Nucleus accumbens (tissue), 56 donors: ENCODE measurements at regions not wholly inside any gene's neighbourhood (a gene's known extent, or its start where the extent isn't known, plus 50 kb on each side); places are given as distances from the start of the nearest gene placed in this dataset.
A peak's percentile ranks its signal among the peaks of the same experiment; 100 is the strongest.

ENCODE experiments used
- DNase-seq, 56 donors: peaks; one replicate each; lab custom pipeline; 2025; lab: John Stamatoyannopoulos, UW

DNA sequence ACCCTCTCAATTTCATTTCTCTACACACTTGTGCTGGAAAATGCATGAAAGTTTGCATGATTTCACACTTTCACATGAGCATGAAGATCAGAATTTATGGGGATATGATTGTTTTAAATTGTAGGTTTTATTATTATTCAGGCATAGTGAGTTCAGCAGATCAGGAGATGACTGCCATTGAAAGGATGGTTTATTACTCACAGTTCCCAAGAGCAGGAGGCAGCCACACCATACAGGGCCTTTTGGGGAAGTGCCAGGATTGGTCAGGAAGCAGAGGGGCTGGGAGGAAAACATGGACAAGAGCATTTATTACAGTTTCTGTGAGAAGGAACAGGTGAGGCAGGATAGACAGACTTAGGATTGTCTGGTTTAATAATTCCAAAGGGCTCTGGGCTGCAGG, 114.6 kb upstream of the KCNJ15 start:
- no peak for DNase-seq

DNA sequence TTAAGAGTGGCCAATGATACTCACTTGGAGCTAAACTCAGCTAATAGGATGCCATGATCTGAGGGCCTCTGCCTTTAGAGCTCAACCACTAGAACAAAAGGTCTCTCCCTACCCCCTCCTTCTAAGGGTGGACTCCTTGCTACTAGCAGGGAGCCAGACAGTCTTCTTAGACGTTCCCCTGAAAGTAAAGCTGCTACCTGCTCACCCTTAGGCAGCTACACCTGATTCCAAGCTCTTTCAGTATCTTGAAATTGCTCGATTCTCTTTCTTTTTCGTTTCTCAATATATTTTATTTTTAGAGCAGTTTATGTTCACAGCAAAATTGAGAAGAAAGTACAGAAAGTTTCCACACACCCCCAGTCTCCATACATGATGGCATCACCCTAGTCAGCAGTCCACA, 112.6 kb upstream of the KCNJ15 start:
- no peak for DNase-seq

DNA sequence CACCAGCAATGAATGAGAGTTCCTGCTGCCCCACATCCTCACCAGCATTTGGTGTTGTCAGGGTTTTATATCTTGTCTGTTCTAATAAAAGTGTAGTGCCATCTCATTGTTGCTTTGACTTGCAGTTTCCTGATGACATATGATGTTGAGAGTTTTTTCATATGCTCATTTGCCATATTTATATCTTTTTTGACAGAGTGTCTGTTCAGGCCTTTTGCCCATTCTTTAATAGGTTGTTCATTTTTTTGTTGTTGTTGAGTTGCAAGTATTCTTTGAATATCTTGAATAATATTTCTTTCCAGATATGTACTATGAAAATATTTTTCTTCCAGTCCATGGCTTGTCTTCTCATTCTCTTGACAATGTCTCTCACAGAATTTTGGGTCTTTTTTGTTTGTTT, 111.7 kb upstream of the KCNJ15 start:
- no peak for DNase-seq

DNA sequence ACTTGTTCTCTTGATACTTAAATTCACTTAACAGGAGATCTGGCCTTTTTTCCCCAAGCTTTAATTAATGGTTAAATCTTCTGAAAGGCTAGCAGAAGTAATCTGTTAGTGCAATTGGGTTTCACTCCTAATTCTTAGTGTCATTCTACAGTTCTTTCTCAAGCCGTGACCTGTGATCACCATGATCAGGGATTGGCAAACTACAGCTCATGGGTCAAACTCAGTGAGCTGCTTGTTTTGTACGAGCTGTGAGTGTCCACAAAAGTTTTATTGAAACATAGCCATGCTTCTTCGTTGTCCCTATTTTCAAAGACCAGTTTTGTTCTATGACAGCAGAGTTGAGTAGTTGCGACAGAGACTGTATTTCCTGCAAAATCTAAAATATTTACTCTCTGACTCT, 109.4 kb upstream of the KCNJ15 start:
- no peak for DNase-seq

DNA sequence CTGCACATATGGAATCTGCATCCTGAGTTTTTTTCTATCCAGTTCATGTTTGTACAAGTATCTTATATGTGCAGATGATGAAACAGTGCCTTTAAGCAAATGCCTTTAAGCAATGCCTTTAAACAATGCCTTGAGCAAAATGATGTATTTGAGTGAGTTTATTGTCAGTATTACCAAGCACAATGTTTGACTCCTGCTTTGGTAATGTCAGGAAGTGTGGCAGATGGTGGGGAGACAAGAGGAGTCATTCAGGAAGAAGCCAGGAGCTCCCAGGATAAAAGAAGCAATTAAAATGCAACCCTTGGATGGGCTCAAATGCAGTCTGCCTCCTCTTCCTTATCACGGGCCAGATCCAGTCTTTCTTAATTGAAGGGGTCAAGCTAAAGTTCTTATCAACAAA, 108.7 kb upstream of the KCNJ15 start:
- DNase-seq: no peak

DNA sequence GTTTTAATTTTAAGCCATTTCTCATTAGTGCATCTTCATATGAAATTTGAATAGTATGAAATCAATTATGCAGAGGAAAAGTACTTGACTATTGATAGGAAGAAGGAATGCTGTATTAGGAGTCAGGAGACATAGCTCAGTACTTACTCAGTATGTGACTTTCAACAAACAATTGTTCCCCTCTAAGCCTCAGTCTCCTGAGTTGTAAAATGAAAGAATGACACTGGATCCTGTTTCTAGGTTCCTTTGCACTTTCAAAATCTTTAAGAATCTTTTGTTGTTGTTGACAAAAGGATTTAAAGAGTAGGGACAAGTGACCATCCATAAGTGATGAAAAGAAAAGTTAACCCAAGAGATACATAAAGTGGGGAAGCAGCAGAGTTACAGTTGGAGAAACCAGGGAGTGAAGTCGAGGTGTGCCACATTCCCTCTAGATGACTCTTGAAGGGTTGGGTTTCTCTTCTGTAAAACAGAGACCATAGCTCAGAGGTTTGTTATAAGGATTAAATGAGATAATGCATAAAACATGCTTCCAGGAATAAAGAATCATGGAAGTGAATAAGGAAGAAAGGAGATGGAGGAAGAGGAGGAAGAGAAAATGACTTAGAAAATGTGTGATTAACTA, 105.7 kb upstream of the KCNJ15 start:
- DNase-seq: no peak

DNA sequence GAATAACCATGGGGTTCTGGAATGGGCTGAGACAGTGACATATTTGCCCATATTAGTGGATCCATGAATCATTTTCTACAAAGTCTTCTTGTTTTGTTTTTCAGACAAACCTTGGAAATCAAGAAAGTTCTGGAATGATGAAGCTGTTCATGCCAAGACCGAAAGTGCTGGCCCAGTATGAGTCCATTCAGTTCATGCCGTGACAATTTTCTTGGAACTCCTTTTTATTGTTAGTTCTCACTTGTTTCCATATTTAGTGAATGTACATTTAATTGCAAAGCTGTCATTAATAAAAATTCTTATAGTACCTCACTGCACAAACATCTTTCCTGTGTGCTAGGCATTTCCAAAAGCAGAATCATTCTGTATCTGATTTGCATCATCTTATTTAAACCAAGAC, 100.6 kb upstream of the KCNJ15 start:
- DNase-seq: no peak

DNA sequence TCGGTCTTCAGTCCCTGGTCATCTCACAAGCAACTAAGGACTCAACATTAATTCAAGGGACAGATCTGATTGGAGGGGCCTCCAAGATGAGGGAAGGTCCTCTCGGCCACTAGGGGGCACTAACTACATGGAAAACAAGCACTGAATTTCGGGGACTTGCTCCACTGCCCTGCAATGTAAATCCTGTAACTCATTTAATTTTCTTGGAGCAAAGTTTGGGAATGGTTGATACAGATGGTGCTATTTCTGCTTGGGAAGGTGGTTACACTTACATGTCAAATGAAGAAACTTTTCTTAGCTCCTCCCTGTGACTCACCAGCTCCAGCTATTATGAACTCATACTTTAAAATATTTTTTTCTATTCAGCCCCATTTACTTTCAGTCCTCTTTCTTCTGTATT, 97.4 kb upstream of the KCNJ15 start:
- peak in 12 of 56 donors; percentile 1 to 43 (median 5) for DNase-seq

DNA sequence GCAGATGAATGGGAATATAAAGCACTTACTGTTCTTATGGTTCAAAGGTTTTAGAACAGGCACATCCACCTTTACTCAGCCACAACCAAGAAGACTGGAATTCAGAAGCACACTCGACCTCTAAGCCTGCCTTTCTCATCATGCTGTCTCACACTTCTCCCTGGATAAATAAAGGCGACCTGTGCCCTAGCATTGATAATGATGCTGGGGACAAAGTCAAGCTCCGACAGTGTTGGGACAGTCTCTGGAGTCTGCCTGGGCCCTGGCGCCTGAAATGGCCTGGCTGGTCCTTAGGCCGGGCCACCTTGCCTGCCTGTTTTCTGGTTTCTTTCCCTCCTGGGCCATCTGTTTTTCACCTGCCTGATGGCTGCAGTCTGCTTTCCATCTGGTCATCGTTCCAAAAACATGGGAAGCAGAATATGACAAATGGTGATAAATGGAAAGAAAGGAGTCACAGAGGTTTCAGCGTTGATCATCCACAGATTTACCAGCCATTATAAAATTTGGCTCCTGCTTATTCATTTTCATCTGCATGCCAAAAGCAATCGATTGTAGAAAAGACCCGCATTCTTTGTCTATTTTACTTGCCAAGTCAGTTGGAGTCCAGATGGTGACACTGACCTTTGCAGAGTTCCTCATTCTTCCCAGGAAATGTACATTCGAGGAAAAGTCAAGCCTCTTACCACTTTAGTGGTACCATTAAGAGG, 91.2 kb upstream of the KCNJ15 start:
- DNase-seq: no peak

DNA sequence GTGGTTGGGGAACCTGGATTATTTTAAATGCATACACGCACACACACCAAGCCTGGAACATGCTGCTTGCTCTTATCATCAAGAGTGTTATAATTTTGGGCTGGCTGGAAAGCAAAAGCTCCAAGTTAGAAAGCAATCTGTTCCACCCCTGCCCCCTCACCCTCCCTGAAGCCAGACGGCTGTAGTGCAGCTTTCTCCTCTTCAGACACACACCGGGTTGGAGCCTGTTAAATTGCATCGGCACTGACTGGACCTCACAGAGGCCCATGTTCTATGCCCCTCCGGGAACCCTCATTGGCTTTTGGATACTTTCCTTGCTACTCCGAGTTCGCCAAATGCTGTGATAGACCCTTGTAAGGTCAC, 90.6 kb upstream of the KCNJ15 start:
- DNase-seq: no peak

DNA sequence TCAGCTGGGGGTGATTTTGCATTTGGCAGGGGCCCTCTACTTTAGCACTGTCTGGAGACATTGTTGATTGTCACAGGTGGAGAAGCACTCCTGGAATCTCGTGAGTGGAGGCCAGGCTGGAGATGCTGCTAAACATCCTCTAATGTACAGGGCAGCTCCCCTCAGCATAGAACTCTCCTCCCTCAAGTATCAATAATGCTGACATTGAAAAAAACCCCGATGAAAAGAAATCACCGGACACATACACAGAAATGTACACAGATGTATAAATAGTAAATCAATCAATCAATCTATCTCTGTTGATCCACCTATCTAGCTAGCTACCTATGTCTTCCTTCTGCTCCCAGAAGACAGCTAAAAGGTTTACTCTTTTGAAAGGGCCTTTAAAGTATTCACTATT, 89.4 kb upstream of the KCNJ15 start:
- DNase-seq: no peak

DNA sequence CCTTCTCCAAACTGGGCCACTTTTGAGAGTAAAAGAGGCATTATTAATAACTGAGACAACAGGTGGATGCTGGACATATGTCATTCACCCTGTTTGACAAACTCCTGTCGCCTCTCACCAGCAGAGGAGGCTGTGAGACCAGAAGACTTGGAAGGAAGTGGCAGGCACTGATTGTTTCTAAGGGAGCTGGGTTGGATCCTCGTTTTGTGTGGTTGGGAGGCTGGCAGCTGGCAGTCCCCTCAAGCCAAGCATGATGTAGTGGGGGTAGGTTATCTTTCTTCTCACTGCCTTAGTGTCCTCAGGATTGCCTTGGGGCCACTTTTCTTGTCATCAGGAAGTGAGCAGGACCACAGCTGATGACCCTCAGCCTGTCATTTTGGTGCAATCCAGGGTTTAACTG, 86.5 kb upstream of the KCNJ15 start:
- DNase-seq: peak in 1 of 56 donors; percentile 1

DNA sequence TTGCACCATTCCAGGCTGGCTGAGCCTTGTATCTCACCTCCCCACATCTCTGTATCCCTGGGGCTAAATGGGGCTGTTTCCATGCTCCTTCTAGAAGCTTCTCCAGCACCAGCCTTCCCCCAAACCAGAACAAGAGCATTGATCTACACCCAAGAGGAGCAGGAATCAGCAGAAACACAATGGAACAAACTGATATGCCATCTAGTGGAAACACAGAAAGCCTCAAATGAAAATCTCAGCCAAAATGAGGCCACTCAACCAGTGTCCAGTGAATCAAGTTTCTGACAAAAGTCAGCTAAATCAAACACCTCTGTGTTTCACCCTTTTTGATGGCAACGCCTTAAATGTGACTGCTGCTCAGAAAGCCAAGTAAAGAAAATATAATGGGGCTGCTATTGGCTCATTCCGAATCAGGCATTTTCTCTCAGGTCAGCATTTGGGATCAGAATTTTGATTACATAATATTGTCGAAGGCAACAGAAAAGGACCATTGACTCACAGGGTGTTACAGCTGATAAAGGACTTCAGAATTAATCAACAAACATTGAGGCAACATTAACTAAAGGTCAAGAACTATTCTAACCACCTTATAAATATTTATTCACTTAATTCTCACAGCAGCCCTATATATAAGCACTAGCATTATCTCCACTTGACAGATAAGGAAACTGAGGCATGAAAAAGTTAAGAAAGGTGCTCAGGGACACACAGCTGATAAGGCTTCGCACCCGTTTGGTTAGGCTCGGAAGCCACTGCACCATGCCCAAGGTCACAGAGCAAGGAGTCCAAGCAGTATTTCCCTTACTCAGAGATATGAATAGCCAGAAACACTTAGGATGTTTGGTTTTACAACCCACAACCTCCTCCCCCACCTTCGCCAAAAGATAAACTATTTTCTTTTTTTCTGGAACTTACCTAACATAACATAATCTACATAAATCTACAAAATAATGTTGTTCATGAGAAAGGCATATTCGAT, 85.8 kb upstream of the KCNJ15 start:
- no peak for DNase-seq

DNA sequence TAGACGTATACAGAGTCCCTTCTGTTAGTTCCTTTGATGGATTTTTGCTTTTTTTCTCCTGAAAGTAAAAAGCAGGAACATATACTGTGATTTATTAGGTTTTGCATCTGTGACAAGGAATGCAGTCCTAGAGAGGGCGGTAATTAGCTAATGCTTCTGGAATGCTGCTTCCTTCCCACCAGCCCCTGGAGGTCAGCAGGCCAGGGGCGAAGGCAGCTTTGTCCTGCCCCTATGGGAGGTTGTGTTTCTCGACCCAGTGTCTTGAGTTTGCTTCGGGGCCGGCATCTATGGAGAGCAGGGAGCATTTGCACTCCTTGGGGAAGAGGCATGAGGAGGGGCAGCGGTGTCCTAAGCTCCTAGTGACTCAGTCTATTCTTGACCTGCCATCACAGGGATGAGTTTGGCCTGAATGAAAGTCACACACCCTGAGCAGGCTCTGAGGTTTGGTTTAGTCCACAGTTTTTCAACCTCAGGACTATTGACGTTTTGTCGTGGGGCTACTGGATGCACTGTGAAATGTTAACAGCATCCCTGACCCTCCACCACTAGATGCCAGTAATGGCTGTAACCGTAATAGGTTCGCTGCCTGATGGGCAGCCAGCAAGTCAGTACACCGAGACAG, 85.0 kb upstream of the KCNJ15 start:
- peak in 1 of 56 donors; percentile 1 for DNase-seq

DNA sequence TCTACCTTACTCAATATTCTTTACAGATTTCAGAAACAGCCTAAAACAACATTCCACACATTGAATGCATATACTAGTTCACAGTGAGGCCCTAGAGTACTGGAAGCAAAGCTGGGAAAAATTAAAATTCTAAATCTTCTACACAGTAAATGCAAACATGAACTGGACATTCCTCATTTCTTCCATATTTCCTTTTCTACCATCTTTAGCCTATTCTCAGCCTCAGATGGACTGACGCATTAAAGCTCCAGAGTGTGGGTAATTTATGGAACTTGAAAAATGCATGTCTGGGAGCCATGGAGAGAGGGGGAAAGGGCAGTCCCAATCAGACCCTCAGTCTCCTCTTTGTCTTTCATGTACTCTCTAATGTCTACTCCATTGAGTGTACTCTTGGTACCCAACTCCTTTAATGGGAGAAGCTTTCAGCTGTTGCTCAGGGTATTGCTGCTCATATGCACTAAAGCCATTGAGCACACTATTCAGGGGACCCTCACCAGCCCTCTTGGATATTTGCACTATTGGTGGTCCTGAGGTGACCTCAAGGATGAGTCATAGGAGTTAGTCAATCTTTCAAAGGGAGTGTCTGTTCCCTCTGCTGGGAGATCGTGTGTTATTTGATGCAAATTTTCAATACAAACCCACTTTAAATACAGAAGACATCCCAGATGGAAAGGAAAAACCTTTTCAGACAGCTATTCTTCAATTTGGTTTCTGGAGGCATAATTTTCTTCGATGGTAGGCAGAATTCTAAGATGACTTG, 83.3 kb upstream of the KCNJ15 start:
- DNase-seq: no peak

DNA sequence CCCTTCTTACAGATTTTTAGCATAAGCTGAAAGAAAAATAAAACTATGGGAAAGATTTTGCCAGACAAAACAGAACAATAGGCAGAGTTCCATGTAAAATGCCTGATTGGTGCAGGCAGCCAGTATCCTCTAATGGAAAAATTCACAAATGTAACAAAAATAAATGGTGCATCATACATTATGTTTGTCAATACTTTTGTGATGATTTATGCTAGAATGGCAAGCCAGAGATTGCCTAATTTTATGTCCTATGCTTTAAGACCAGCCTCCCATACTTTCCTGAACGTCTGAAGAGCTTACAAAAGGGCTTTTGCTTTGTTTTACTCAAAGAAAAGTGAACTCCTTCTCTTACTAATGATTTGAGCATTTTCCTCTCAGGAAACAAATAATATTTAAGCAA, 81.5 kb upstream of the KCNJ15 start:
- no peak for DNase-seq

DNA sequence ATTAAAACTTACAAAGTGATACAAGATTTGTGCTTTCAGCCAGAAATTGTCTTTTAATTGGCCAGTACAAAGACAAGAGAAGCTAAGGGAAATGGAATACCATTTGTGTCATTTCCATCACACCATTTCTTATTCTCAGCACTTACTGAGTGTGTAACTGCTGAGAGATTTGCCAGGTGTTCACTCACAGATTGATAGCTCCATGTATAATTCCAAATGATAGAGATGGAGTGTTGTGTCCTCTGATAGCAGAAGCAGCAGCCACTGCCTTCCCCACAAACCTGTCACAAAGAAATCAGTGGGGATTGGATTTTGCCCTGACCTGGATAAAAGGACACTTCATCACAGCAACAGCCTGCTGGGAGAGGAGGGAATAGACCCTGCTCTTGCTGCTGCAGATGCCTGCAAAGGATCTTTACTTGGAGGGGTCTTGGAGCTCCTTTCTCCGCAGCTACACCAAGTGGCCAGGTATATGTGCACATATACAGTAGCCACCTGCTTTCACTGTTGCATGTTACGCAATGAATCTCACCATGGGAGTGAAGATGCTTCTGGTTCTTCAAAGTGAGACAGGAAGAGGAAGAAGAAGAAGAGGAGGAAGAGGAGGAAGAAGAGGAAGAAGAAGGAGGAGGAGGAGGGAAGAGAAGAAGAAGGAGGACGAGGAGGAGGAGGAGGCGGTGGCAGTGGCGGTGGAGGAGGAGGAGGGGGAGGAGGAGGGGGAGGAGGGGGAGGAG, 78.7 kb upstream of the KCNJ15 start:
- no peak for DNase-seq

DNA sequence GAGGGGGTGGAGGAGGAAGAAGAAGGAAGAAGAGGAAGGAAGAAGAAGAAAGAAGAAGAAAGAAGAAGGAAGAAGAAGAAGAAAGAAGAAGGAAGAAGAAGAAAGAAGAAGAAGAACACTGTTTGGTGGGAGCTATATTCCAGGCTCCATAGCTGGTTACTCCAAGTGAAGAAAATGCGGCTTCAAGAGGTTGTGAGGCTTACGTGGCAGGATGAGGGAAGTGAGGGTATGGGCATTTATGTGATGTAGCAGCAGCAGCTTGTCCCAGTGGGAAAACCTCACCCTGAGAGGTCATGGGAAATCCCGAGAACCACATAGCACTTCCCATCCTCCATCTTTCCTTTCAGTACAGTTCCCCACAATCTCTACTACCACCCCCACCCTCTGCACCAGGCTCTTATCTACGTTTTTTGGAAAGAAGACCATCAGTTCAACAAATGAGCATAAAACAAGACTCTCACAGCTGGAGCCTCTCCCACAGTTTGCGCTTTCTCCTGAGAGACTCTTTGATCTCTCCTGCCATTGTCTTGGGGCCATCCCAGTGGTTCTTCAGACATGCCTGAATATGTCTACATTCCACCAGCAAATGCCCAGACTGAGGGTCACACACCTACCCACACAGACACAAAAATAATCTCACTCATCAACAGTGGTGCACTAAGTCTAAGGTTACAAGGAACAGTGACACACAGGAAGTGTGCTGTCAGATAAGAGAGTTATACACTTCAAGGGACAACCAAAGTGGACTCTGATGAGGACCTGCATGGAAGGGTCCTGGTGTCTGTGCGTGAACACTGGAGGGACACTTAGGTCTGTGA, 77.9 kb upstream of the KCNJ15 start:
- DNase-seq: no peak

DNA sequence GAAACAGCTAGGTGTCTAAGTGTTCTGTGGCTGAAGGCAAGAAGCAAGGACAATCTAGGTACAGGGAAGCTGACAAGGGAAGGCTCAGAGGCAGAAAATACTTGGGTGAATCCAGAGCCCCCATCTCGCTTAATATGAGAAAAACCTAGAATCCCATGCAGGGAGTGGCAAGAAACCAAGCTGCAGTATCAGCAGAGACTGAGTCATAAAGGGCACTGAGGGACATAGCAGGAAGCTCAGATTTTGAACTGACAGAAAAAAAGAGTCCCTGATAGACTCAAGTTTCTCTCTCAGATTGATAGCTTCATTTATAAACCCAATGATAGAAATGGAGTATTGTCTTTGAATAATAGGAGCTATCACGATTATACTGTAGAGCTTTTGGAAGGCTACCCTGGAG, 77.3 kb upstream of the KCNJ15 start:
- DNase-seq: no peak
